ENCODE measurements at regions not wholly inside any gene's neighbourhood (a gene's known extent, or its start where the extent isn't known, plus 50 kb on each side); places are given as distances from the start of the nearest gene placed in this dataset.
A peak's percentile ranks its signal among the peaks of the same experiment; 100 is the strongest.
"Not testable (repeated sequence)": the region's sequence is repeated elsewhere in the genome, so short reads cannot be mapped to it uniquely, and the experiment has no call there.

GRCh38 chr1:5733596-5733995 lies 258.6 kb downstream of the NPHP4 start:
- DNase-seq (ENCODE audit: low spot score): no peak

GRCh38 chr1:5731110-5731423 lies 261.2 kb downstream of the NPHP4 start:
- DNase-seq (ENCODE audit: low spot score): no peak

- no peak for DNase-seq (ENCODE audit: low spot score)
These were observed 261.7 kb downstream of the NPHP4 start for GRCh38 chr1:5730272-5731109.

DNA sequence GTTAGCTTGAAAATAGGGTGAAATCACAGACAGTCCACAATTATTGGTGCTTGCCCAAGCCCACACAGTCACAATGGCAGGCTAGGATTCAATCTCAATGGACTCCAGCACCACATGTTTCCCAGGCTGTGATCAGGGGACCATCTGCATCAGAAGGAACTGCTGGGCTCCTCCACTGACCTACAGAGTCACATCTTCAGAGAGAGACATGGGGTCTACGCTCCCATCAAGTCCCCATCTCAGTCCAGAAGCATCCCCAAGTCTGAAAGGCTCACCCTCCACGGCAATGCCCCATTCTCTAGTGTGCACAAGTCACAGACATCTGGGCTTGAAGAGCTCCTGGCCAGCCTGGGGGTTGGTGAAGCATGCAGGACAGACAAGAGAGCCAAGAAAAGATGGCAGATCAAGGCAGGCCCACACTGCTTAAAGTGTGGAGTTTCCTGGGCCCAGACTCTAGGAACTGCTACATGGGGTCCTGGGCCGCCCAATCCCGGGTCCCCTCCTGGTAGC lies 262.5 kb downstream of the NPHP4 start:
- DNase-seq (ENCODE audit: low spot score): no peak

DNA sequence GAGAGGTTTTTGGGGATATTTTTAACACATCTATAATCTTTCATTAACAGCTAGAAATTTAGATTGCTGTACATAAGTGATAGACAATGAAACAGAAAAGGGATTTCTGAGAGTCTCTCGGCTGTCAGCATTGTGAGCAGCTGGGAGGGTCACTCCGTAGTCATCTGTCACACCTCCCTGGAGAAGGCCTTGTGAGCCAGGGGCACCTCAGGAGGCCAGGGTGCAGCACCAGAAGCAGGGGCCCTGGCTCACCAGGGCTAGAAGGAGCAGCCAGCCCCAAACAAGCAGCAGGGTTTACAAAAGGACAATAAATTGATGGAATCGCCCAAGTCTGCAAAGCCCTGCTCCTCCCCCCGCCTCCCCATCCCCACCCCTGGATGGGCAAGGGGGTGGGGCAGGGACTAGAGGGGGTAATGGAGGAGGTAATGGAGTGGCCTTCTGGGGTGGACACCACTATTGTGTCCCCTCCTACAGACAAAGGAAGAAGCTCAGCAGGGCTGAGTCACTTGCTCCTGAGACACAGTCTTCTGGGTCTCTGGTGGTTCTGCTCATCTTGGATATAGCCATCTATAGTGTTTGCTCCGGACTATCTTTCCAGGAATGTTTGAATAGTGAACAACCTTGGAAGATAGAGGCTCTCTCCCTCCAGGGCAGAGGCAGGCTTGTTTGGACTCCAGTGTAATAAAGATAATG lies 263.4 kb downstream of the NPHP4 start:
- no peak for DNase-seq (ENCODE audit: low spot score)

GRCh38 chr1:5727871-5728643 lies 264.2 kb downstream of the NPHP4 start:
- no peak for DNase-seq (ENCODE audit: low spot score)

GRCh38 chr1:5727191-5727590 lies 265.0 kb downstream of the NPHP4 start:
- no peak for DNase-seq (ENCODE audit: low spot score)

DNA sequence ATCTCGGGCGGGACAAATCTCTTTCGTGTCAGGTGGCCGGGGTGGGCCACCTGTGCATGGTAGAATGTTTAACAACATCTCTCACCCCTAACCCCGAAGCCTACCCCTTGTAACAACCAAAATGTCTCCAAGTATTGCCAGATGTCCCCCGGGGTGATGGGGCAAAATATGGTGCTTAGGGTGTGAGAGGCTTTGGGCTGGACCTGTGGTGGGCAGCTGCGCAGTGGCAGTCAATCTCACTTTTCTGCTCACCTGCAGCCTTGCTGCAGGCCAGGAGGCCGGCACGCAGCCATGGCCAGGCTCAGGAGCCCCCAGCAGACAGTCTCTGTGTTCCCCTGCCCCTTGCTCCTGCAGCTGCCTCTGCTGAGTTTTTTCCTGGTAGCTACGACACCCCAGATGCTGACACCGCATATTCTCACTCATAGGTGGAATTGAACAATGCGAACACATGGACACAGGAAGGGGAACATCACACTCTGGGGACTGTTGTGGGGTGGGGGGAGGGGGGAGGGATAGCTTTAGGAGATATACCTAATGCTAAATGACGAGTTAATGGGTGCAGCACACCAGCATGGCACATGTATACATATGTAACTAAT lies 265.5 kb downstream of the NPHP4 start:
- not testable (repeated sequence) for DNase-seq (ENCODE audit: low spot score)

- DNase-seq (ENCODE audit: low spot score): no peak
These were observed 266.2 kb downstream of the NPHP4 start for GRCh38 chr1:5725855-5726585.

DNA sequence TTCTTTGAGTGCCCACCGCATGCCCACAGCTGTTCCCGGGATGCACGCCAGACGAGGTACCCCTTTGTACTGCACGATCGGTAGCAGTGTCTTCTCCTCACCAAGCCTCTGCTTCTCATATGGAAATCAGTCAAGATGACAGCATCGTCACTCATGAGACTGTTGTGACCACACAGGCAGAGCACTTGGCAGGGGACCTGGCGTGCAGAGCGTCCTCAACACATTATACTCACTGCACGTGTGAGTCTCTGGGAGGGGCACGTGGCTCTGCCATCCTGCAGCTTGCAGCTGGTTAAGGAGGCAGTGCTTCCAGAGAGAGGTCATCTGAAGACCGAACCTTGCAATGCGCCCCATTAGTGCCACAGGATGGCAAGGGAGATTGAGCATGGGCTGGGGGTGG lies 266.8 kb downstream of the NPHP4 start:
- DNase-seq (ENCODE audit: low spot score): no peak

DNA sequence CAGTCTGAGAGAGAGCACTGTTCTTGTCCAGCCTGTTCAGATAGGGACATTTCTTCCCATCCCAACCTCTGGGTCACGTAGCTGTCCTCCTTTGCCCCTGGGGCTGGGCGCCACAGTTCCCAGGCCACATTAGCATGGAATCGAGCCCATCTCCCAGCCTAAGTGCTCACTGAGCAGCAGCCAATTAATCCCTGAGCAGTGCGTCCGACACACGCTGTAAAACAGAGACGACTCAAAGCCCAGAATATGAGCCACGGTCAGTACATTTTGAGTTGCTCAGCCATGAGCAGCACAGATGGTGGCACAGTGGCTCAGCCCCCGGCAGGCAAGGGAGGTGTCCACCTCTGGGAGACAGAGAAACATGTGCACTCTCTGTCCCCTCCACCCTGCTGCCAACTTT lies 267.4 kb downstream of the NPHP4 start:
- DNase-seq (ENCODE audit: low spot score): no peak

GRCh38 chr1:5722635-5723164 lies 269.5 kb downstream of the NPHP4 start:
- no peak for DNase-seq (ENCODE audit: low spot score)

- peak; percentile 50 for DNase-seq (ENCODE audit: low spot score)
These were observed 270.5 kb downstream of the NPHP4 start for GRCh38 chr1:5721634-5722215.

GRCh38 chr1:5720936-5721335 lies 271.3 kb downstream of the NPHP4 start:
- no peak for DNase-seq (ENCODE audit: low spot score)

- no peak for DNase-seq (ENCODE audit: low spot score)
These were observed 271.7 kb downstream of the NPHP4 start for GRCh38 chr1:5720484-5720883.

- no peak for DNase-seq (ENCODE audit: low spot score)
These were observed 272.2 kb downstream of the NPHP4 start for GRCh38 chr1:5720045-5720444.

DNA sequence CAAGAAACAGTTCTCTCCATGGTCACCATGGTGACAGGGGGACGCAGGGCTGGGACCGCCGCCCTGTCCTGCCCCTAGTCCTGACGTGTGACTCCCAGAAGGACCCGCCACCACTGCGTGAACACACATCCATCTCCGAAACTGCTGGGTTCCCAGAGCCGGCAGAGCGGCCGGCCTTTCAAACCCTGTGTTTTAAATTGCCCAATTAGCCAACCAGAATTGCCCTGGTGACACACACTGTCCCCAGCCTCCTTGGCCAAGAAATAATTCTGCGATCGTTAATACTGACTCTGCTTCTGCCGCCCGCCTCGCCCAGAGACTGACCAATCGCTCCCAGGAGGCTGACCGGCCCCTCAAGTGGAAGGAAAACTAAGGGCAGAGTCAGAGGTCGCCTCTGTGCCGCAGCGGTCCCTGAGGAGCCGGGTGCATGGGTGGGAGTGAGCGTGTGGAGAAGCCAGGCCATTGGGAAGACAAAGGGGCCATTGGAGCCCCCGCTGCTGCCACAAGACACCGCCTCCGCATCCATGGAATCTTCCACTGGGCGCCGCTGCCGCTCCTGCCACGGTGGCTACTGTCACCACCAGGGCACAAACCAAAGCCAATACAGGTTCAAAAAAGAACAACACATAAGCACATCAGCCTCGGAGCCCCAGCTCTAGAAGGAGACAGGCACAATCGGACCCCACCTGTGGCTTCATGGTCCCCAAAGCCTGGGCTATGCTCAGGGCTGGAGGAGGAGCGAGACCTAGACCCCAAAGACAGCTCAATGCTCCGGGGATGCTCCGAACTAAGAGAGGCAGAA lies 273.2 kb downstream of the NPHP4 start:
- DNase-seq (ENCODE audit: low spot score): no peak

- DNase-seq (ENCODE audit: low spot score): no peak
These were observed 275.1 kb downstream of the NPHP4 start for GRCh38 chr1:5717031-5717682.

DNA sequence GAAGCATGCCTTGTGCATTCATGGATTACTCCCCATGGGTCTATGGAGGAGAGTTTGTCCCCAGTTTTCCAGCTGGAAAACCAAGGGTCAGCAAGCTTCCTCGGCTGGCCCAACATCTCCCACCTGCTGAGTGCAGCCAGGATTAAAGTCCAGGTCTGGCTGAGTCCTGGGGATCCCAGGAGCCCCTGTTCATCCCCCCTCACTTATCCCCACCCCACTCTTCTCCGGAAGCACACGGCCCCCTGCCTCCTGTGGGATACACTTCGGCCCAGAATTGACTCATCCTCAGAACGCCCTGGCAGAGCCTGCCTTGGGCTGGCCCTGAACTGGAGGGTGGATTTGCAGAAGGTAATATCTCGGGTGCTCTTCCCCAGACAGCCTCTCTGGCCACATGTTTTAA lies 276.1 kb downstream of the NPHP4 start:
- DNase-seq (ENCODE audit: low spot score): no peak

Measured in NAMALWA (cell line).